ENCODE measurements at regions not wholly inside any gene's neighbourhood (a gene's known extent, or its start where the extent isn't known, plus 50 kb on each side); places are given as distances from the start of the nearest gene placed in this dataset.

- FAIRE-seq, result no peak
- Histone ChIP-seq H4K20me1 (ENCODE audit: insufficient read depth, low read length) (no peaks in the 10 kb centered on the region), H3K4me3 (ENCODE audit: insufficient read depth, low read depth, low read length) (no peak overlapping the region), H3K27me3 (ENCODE audit: insufficient read depth, low read length) (no peaks in the 10 kb centered on the region), H3K4me2 (ENCODE audit: low read length) (no peak overlapping the region), H3K4me1 (ENCODE audit: insufficient read depth, low read length) (no peaks in the 10 kb centered on the region), H2AFZ (ENCODE audit: low read depth, low read length) (no peak overlapping the region), H3K9me3 (ENCODE audit: insufficient read depth, low read depth, low read length) (no peaks in the 10 kb centered on the region), H3K79me2 (ENCODE audit: insufficient read depth, low read length) (no peaks in the 10 kb centered on the region), H3K36me3 (ENCODE audit: insufficient read depth, low read length) (no peaks in the 10 kb centered on the region), H3K27ac (ENCODE audit: low read depth, low read length) (no peak overlapping the region), H3K9ac (ENCODE audit: low read length) (no peak overlapping the region)
- no peak for DNase-seq (ENCODE audit: low read depth)
- no peaks in the 10 kb centered on the region for H3K9me3 Mint-ChIP-seq (ENCODE audit: unreplicated experiment)
- no peaks in the 10 kb centered on the region for H3K36me3 Mint-ChIP-seq (ENCODE audit: low read depth, unreplicated experiment)
- no peak for TF ChIP-seq CTCF (IDR thresholded peaks at IDR 0.05; ENCODE audit: insufficient read depth, low read depth, low read length)
- no peak for TF ChIP-seq EZH2 (IDR thresholded peaks at IDR 0.05; ENCODE audit: insufficient read depth, low read length)
- no peak overlapping the region for H3K27ac Mint-ChIP-seq (ENCODE audit: unreplicated experiment)
- H3K27me3 Mint-ChIP-seq (ENCODE audit: low read depth, unreplicated experiment), result no peaks in the 10 kb centered on the region
- H3K4me3 Mint-ChIP-seq (ENCODE audit: unreplicated experiment), result no peak overlapping the region
- no peaks in the 10 kb centered on the region for H3K4me1 Mint-ChIP-seq (ENCODE audit: low read depth, unreplicated experiment)
These were observed 1023.5 kb downstream of the PCDH17 start for GRCh38 chr13:58655086-58655485.

GRCh38 chr13:58660826-58661225, 1029.3 kb downstream of the PCDH17 start:
- no peaks in the 10 kb centered on the region for H3K36me3 ChIP-seq (ENCODE audit: insufficient read depth, low read length)
- H3K4me1 Mint-ChIP-seq (ENCODE audit: low read depth, unreplicated experiment), result no peaks in the 10 kb centered on the region

More at GRCh38 chr13:58660826-58661225, 1029.3 kb downstream of the PCDH17 start:
- Mint-ChIP-seq H3K36me3 (ENCODE audit: low read depth, unreplicated experiment) (no peaks in the 10 kb centered on the region), H3K27ac (ENCODE audit: unreplicated experiment) (no peak overlapping the region), H3K27me3 (ENCODE audit: low read depth, unreplicated experiment) (no peaks in the 10 kb centered on the region), H3K4me3 (ENCODE audit: unreplicated experiment) (no peak overlapping the region), H3K9me3 (ENCODE audit: unreplicated experiment) (no peaks in the 10 kb centered on the region)
- no peaks in the 10 kb centered on the region for H3K4me1 ChIP-seq (ENCODE audit: insufficient read depth, low read length)
- no peaks in the 10 kb centered on the region for H3K9me3 ChIP-seq (ENCODE audit: insufficient read depth, low read depth, low read length)
- no peak overlapping the region for H3K4me3 ChIP-seq (ENCODE audit: insufficient read depth, low read depth, low read length)
- H3K27ac ChIP-seq (ENCODE audit: low read depth, low read length), result no peak overlapping the region
- TF ChIP-seq EZH2 (IDR thresholded peaks at IDR 0.05; ENCODE audit: insufficient read depth, low read length) (no peak), CTCF (IDR thresholded peaks at IDR 0.05; ENCODE audit: insufficient read depth, low read depth, low read length) (no peak)
- no peak overlapping the region for H3K4me2 ChIP-seq (ENCODE audit: low read length)
- H2AFZ ChIP-seq (ENCODE audit: low read depth, low read length), result no peak overlapping the region
- no peak overlapping the region for H3K9ac ChIP-seq (ENCODE audit: low read length)
- no peaks in the 10 kb centered on the region for H3K27me3 ChIP-seq (ENCODE audit: insufficient read depth, low read length)
- no peak for FAIRE-seq
- H4K20me1 ChIP-seq (ENCODE audit: insufficient read depth, low read length), result no peaks in the 10 kb centered on the region
- DNase-seq (ENCODE audit: low read depth), result no peak
- H3K79me2 ChIP-seq (ENCODE audit: insufficient read depth, low read length), result no peaks in the 10 kb centered on the region
